T-cell (primary cell): ENCODE measurements at regions not wholly inside any gene's neighbourhood (a gene's known extent, or its start where the extent isn't known, plus 50 kb on each side); places are given as distances from the start of the nearest gene placed in this dataset.

Experiments
- ATAC-seq, 4 experiments: fragments of 200-7000 bp in 3 of 4; fragments of 150-1000 bp in 1 of 4; cut with Tn5 transposase; replicated peaks in 1 of 4; 1 replicate in 3 of 4; 2 replicates in 1 of 4; pipeline ENCODE4 v1.10.0; 2021; ENCODE audit warnings: moderate library complexity in 3 of 4, mild to moderate bottlenecking in 2 of 4, moderate number of reproducible peaks in 1 of 4
- CTCF ChIA-PET, 2 donors: fragments of 300-600 bp; sonication (Branson Sonifier 250); formaldehyde crosslinking; loops; one replicate each; lab custom pipeline; 2022; ENCODE audit warnings: antibody characterized with exemption in 2 of 2; lab: Charles Lee
- POLR2A ChIA-PET, 2 donors: fragments of 300-600 bp; sonication (Branson Sonifier 250); formaldehyde crosslinking; loops; one replicate each; lab custom pipeline; 2022; ENCODE audit warnings: antibody characterized with exemption in 2 of 2; lab: Charles Lee
- DNase-seq, 35 experiments: peaks; one replicate each; pipeline versions ENCODE4 v3.0.0 to v3.0.0-alpha.2; 2013 to 2023
- H3K27ac ChIP-seq: one replicate; pipeline ENCODE4 v1.5.1; 2013; ENCODE audit warnings: low read length
- H3K27me3 ChIP-seq, 2 experiments: replicated peaks in 1 of 2; 1 replicate in 1 of 2; 2 replicates in 1 of 2; pipeline versions ENCODE4 v1.6.1 to v1.7.0; 2013; ENCODE audit warnings: low read length in 1 of 2, mixed read lengths in 1 of 2; ENCODE audit not compliant: control insufficient read depth in 2 of 2, insufficient read depth in 2 of 2; ENCODE audit errors: extremely low read depth in 1 of 2
- H3K36me3 ChIP-seq, 2 donors: 1 replicate in 1 of 2; 2 replicates in 1 of 2; pipeline versions ENCODE4 v1.6.1 to v1.7.0; 2013; ENCODE audit warnings: low read length in 1 of 2; ENCODE audit not compliant: control insufficient read depth in 2 of 2, insufficient read depth in 1 of 2; ENCODE audit errors: extremely low read depth in 1 of 2
- H3K4me1 ChIP-seq, 2 experiments: 1 replicate in 1 of 2; 2 replicates in 1 of 2; pipeline versions ENCODE4 v1.6.1 to v1.7.0; 2013; ENCODE audit warnings: low read length in 2 of 2, mixed read lengths in 1 of 2; ENCODE audit not compliant: insufficient read depth in 2 of 2, control insufficient read depth in 1 of 2; ENCODE audit errors: extremely low read depth in 1 of 2
- H3K4me3 ChIP-seq, 2 donors: 1 replicate in 1 of 2; 2 replicates in 1 of 2; pipeline versions ENCODE4 v1.5.1 to v1.7.0; 2013; ENCODE audit warnings: mild to moderate bottlenecking in 2 of 2, low read length in 1 of 2, moderate library complexity in 1 of 2; ENCODE audit not compliant: control insufficient read depth in 1 of 2; ENCODE audit errors: extremely low read depth in 1 of 2
- H3K9me3 ChIP-seq: 2 replicates; pipeline ENCODE4 v1.7.0; 2013
- H3K27ac Mint-ChIP-seq, 2 donors: one replicate each; pipeline ENCODE4 v1.8.0; 2020 to 2021; ENCODE audit warnings: mild to moderate bottlenecking in 2 of 2, mixed read lengths in 2 of 2
- H3K27me3 Mint-ChIP-seq, 2 donors: one replicate each; pipeline ENCODE4 v1.8.0; 2021 to 2022; ENCODE audit warnings: mixed read lengths in 2 of 2
- H3K36me3 Mint-ChIP-seq: one replicate; pipeline ENCODE4 v1.8.0; 2021; ENCODE audit warnings: mixed read lengths
- H3K4me1 Mint-ChIP-seq, 3 donors: one replicate each; pipeline ENCODE4 v1.8.0; 2020 to 2022; ENCODE audit warnings: mixed read lengths in 3 of 3, mild to moderate bottlenecking in 1 of 3
- H3K4me3 Mint-ChIP-seq, 3 donors: one replicate each; pipeline ENCODE4 v1.8.0; 2020 to 2022; ENCODE audit warnings: mild to moderate bottlenecking in 3 of 3, mixed read lengths in 3 of 3, moderate library complexity in 3 of 3
- H3K9me3 Mint-ChIP-seq, 3 donors: one replicate each; pipeline ENCODE4 v1.8.0; 2020 to 2022; ENCODE audit warnings: mixed read lengths in 3 of 3
- WGBS: methylation state at CpG from one replicate; pipeline ENCODE4 v1.1.5; 2013; ENCODE audit warnings: missing lambda C conversion rate; ENCODE audit not compliant: insufficient coverage; 5-methylcytosine and 5-hydroxymethylcytosine counted together

DNA sequence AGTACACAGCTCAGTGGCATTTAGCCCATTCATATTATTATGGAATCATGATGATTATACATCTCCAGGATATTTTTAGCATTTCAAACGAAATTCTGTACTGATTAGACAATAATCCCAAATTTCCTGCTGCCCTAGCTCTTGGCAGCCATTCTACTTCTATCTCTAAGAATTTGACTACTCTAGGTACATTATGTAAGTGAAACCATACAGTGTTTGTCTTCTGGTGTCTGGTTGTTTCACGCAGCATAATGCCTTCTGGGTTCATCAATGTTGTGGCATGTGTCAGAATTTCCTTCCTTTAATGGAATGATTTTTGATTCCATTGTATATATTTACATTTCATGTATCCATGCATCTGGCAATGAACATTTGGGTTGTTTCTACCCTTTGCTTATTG is 517.7 kb downstream of the ETS1 start:
- ATAC-seq (no peak), DNase-seq (no peak)
- WGBS, result no CpG with 5 or more reads among the region's 2 CpGs
- H3K27ac ChIP-seq, result no peak overlapping the region
- ChIA-PET POLR2A (interaction anchor here in 1 of 2 donors (0.6 kb wide), 1 partner anchor 603 kb away, joined by 3 read pairs; no protein-coding TSS in a partner anchor), CTCF (interaction anchor here in 1 of 2 donors (1.4 kb wide), 1 partner anchor 88 kb away, joined by 4 read pairs; no protein-coding TSS in a partner anchor)
- Mint-ChIP-seq H3K36me3 (no peaks in the 10 kb centered on the region), H3K4me3 (no peak overlapping the region), H3K4me1 (peaks cover 3 to 11% (median 10%) of the 10 kb centered on the region in 3 donors), H3K9me3 (peaks cover 0 to 7% (median 3%) of the 10 kb centered on the region in 3 donors), H3K27me3 (no peaks in the 10 kb centered on the region), H3K27ac (no peak overlapping the region)
- no peaks in the 10 kb centered on the region for H3K9me3 ChIP-seq
- no peaks in the 10 kb centered on the region for H3K4me1 ChIP-seq
- no peaks in the 10 kb centered on the region for H3K27me3 ChIP-seq
- H3K4me3 ChIP-seq, result no peak overlapping the region
- H3K36me3 ChIP-seq, result peaks cover 0 to 4% of the 10 kb centered on the region in 2 donors

GRCh38 chr11:128067780-128068179 is 519.6 kb downstream of the ETS1 start:
- no peak overlapping the region for H3K27ac ChIP-seq
- Mint-ChIP-seq H3K27me3 (no peaks in the 10 kb centered on the region), H3K27ac (no peak overlapping the region), H3K4me1 (peaks cover 0 to 6% (median 0%) of the 10 kb centered on the region in 3 donors), H3K9me3 (peaks cover 7 to 9% (median 7%) of the 10 kb centered on the region in 3 donors), H3K36me3 (no peaks in the 10 kb centered on the region), H3K4me3 (no peak overlapping the region)
- H3K27me3 ChIP-seq, result no peaks in the 10 kb centered on the region
- 100% methylated on average over 1 of the region's 1 CpG for WGBS
- H3K4me3 ChIP-seq, result no peak overlapping the region
- no peak for ATAC-seq
- H3K4me1 ChIP-seq, result no peaks in the 10 kb centered on the region
- peaks cover 0 to under 1% of the 10 kb centered on the region in 2 donors for H3K36me3 ChIP-seq
- H3K9me3 ChIP-seq, result no peaks in the 10 kb centered on the region
- POLR2A ChIA-PET, result interaction anchor here in 1 of 2 donors (0.6 kb wide), 1 partner anchor 249 kb away, joined by 3 read pairs; no protein-coding TSS in a partner anchor
- CTCF ChIA-PET, result no interaction called here
- DNase-seq, result no peak

DNA sequence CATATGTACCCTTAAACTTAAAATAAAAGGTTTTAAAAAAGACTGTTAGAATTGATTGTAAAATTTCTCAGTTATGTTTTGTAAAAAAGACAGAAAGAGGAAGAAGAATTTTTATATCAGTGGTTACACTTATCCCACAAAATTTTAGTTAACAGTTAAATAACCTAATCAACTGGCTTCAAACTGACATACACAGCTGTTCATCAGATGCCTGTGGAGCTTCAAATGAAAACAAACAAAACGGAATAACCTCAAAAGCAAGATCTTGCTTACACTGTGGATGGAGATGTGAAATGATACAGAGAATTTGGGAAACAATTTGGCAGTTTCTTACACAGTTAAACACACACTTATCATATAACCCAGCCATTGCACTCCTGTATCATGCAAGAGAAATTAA is 521.0 kb downstream of the ETS1 start:
- no peak for DNase-seq
- no CpG with 5 or more reads among the region's 1 CpG for WGBS
- Histone ChIP-seq H3K9me3 (no peaks in the 10 kb centered on the region), H3K4me1 (peaks cover 0 to under 1% of the 10 kb centered on the region in 2 experiments), H3K36me3 (no peaks in the 10 kb centered on the region), H3K4me3 (no peak overlapping the region), H3K27me3 (no peaks in the 10 kb centered on the region), H3K27ac (no peak overlapping the region)
- Mint-ChIP-seq H3K9me3 (peaks cover 7 to 9% (median 7%) of the 10 kb centered on the region in 3 donors), H3K4me1 (peaks cover 0 to 3% (median 0%) of the 10 kb centered on the region in 3 donors), H3K27me3 (no peaks in the 10 kb centered on the region), H3K36me3 (no peaks in the 10 kb centered on the region), H3K4me3 (no peak overlapping the region), H3K27ac (no peak overlapping the region)
- CTCF ChIA-PET, result no interaction called here
- POLR2A ChIA-PET, result no interaction called here
- ATAC-seq, result no peak

DNA sequence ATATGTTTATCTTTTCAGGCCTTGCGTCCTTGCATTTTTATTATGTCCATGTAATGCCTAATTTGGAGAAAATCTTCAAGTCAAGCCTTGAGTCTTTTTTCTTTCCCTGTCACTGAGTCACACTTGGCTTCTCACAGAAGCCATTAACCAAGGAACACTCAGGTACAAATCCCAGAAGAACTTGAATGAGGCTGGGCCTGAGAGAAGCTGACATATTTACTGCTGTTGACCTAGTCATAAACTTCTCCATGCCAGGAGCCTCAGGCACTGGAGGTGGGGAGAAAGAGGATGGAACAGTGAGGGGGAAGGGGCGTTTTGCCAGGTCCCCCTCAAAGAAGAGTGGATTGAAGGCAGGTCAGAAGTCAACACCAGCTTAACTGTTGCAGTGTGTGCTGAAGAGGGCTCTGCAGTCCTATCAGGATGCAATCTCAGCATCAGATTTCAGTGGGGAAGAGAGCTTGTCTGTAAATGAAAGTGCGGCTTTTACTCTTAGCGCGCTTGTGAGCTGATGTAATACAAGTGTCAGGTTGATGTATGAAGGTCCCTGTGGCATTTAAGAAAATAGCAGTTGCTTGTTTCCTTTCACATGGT is 526.0 kb downstream of the ETS1 start:
- CTCF ChIA-PET, result no interaction called here
- WGBS, result 77% methylated on average over 5 of the region's 5 CpGs

DNA sequence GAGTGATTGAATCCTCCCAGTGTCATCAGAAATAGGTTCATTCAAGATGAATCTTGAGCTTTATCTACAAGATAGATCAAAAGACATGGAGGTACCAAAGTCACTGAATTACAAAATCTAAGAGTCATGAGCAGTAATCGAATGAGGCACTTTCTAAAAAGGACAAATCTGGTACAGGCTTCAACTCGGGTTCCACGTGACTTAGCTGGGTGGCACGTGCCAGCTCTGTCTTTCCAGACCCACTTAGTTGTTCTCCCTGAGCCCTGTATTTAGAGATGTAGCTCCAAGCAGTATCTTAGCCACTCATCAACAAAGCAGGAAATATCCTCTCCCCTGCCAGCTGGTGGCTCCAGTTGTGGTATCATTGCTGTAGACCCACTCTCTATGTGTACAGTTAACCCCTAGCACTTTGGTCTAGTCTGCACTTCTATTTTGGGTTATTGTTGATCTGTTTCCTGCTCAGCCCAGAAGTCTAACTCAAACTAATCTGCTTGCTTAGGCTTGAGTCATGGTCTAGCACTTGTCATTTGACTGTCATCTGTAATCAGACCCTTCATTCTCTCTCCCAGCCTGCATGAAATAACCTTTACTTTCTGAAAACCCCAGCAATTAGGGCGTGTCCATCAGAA is 528.7 kb downstream of the ETS1 start:
- H3K4me1 ChIP-seq, result peaks cover 17 to 25% of the 10 kb centered on the region in 2 experiments
- no peaks in the 10 kb centered on the region for H3K36me3 Mint-ChIP-seq
- POLR2A ChIA-PET, result no interaction called here
- WGBS, result 71% methylated on average over 4 of the region's 5 CpGs
- CTCF ChIA-PET, result interaction anchor here in 1 of 2 donors (1.3 kb wide), 1 partner anchor 99 kb away, joined by 5 read pairs; no protein-coding TSS in a partner anchor
- no peaks in the 10 kb centered on the region for H3K9me3 ChIP-seq
- no peaks in the 10 kb centered on the region for H3K36me3 ChIP-seq
- peaks cover 22 to 28% (median 25%) of the 10 kb centered on the region in 3 donors for H3K4me1 Mint-ChIP-seq
- H3K27ac ChIP-seq, result no peak overlapping the region
- H3K27ac Mint-ChIP-seq, result no peak overlapping the region
- no peak overlapping the region for H3K4me3 ChIP-seq
- no peak overlapping the region for H3K4me3 Mint-ChIP-seq
- peaks cover 0 to 6% (median 5%) of the 10 kb centered on the region in 3 donors for H3K9me3 Mint-ChIP-seq
- ATAC-seq (peak in 3 of 4 experiments; percentile 20 to 39 (median 39)), DNase-seq (no peak)
- H3K27me3 Mint-ChIP-seq, result no peaks in the 10 kb centered on the region
- H3K27me3 ChIP-seq, result no peaks in the 10 kb centered on the region

More for the DNA sequence above, 526.0 kb downstream of the ETS1 start:
- no peaks in the 10 kb centered on the region for H3K36me3 Mint-ChIP-seq
- POLR2A ChIA-PET, result no interaction called here
- no peak overlapping the region for H3K4me3 Mint-ChIP-seq
- no peak for DNase-seq
- no peak overlapping the region for H3K27ac Mint-ChIP-seq
- Histone ChIP-seq H3K9me3 (no peaks in the 10 kb centered on the region), H3K27ac (no peak overlapping the region), H3K4me1 (peaks cover 9 to 11% of the 10 kb centered on the region in 2 experiments), H3K36me3 (no peaks in the 10 kb centered on the region), H3K27me3 (no peaks in the 10 kb centered on the region), H3K4me3 (no peak overlapping the region)
- H3K9me3 Mint-ChIP-seq, result peaks cover 0 to 9% (median 5%) of the 10 kb centered on the region in 3 donors
- H3K27me3 Mint-ChIP-seq, result no peaks in the 10 kb centered on the region
- H3K4me1 Mint-ChIP-seq, result peaks cover 0 to 2% (median 1%) of the 10 kb centered on the region in 3 donors
- ATAC-seq, result peak in 1 of 4 experiments; percentile 41

DNA sequence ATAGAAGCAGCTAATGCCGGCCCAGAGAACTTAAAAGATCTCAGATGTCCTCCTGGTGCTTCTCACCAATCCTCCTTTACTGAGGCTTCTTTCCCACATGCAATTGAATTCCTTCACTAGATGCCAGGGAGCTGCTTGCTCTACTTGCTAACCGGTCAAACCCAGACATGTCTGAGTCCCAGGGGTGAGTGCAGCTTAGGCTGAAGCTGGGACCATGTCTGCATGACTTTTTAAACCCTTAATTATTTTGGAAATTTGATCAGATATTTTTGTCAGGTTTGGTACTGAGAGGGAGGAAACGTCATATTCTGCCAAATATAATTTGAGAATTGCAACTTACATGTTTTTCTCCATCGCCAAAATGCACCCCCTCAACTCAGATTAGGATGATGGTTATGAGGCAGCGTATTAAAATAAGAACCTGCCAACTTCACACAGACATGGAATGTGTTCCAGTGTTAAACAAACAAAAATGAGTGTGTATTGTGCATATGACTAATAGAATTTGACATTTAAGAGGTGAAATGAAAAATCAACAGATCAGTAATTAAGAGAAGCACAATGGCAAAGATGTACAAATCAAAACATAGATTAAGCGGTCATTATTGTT is 529.5 kb downstream of the ETS1 start:
- ChIA-PET CTCF (interaction anchor here in 1 of 2 donors (1.3 kb wide), 1 partner anchor 100 kb away, joined by 5 read pairs; no protein-coding TSS in a partner anchor), POLR2A (no interaction called here)
- H3K4me1 ChIP-seq, result peaks cover 25 to 33% of the 10 kb centered on the region in 2 experiments
- H3K4me3 ChIP-seq, result no peak overlapping the region
- Mint-ChIP-seq H3K9me3 (no peaks in the 10 kb centered on the region), H3K4me3 (no peak overlapping the region), H3K27ac (peak overlapping the region in 1 of 2 donors; percentile 35), H3K27me3 (no peaks in the 10 kb centered on the region), H3K4me1 (peaks cover 30 to 36% (median 33%) of the 10 kb centered on the region in 3 donors), H3K36me3 (no peaks in the 10 kb centered on the region)
- H3K27ac ChIP-seq, result no peak overlapping the region
- DNase-seq, result no peak
- WGBS, result 100% methylated on average over 1 of the region's 6 CpGs
- ATAC-seq, result no peak
- no peaks in the 10 kb centered on the region for H3K36me3 ChIP-seq
- no peaks in the 10 kb centered on the region for H3K9me3 ChIP-seq
- H3K27me3 ChIP-seq, result no peaks in the 10 kb centered on the region
